Glutamatergic neuron (in vitro differentiated cells): ENCODE measurements at regions not wholly inside any gene's neighbourhood (a gene's known extent, or its start where the extent isn't known, plus 50 kb on each side); places are given as distances from the start of the nearest gene placed in this dataset.
"Not testable (repeated sequence)": the region's sequence is repeated elsewhere in the genome, so short reads cannot be mapped to it uniquely, and the experiment has no call there.

ENCODE experiments used
- DNase-seq: peaks from one replicate; pipeline ENCODE4 v3.0.0; 2022
- H3K27ac Mint-ChIP-seq: one replicate; pipeline ENCODE4 v1.8.0; 2020; ENCODE audit warnings: mild to moderate bottlenecking, mixed read lengths, inconsistent platforms; ENCODE audit not compliant: unreplicated experiment
- H3K27me3 Mint-ChIP-seq: one replicate; pipeline ENCODE4 v1.8.0; 2020; ENCODE audit warnings: mild to moderate bottlenecking, moderate library complexity, mixed read lengths, inconsistent platforms; ENCODE audit not compliant: unreplicated experiment
- H3K36me3 Mint-ChIP-seq: one replicate; pipeline ENCODE4 v1.8.0; 2020; ENCODE audit warnings: mild to moderate bottlenecking, mixed read lengths, inconsistent platforms; ENCODE audit not compliant: unreplicated experiment
- H3K4me1 Mint-ChIP-seq: one replicate; pipeline ENCODE4 v1.8.0; 2020; ENCODE audit warnings: mild to moderate bottlenecking, low read depth, mixed read lengths, inconsistent platforms; ENCODE audit not compliant: unreplicated experiment
- H3K4me3 Mint-ChIP-seq: one replicate; pipeline ENCODE4 v1.8.0; 2020; ENCODE audit warnings: mild to moderate bottlenecking, mixed read lengths, inconsistent platforms; ENCODE audit not compliant: unreplicated experiment
- H3K9me3 Mint-ChIP-seq: one replicate; pipeline ENCODE4 v1.8.0; 2020; ENCODE audit warnings: mild to moderate bottlenecking, moderate library complexity, mixed read lengths, inconsistent platforms; ENCODE audit not compliant: unreplicated experiment
- CTCF ChIP-seq: fragments of 200-600 bp; sonication (generic); IDR thresholded peaks from one replicate; pipeline ENCODE4 v1.5.0; 2021; ENCODE audit not compliant: partially characterized antibody, unreplicated experiment

- H3K4me3 Mint-ChIP-seq, result no peak overlapping the region
- no peak for DNase-seq
- H3K9me3 Mint-ChIP-seq, result peaks cover 3% of the 10 kb centered on the region
- no peak overlapping the region for H3K27ac Mint-ChIP-seq
- H3K36me3 Mint-ChIP-seq, result no peaks in the 10 kb centered on the region
- peaks cover 2% of the 10 kb centered on the region for H3K27me3 Mint-ChIP-seq
- TF ChIP-seq CTCF, result no peak
- H3K4me1 Mint-ChIP-seq, result peaks cover 14% of the 10 kb centered on the region
These were observed 66.7 kb upstream of the PRDM9 start for GRCh38 chr5:23440703-23441102.

- Mint-ChIP-seq H3K27ac (peak overlapping the region; percentile 80), H3K9me3 (peaks cover 3% of the 10 kb centered on the region), H3K4me1 (peaks cover 14% of the 10 kb centered on the region), H3K4me3 (peak overlapping the region; percentile 40), H3K36me3 (no peaks in the 10 kb centered on the region), H3K27me3 (peaks cover 2% of the 10 kb centered on the region)
- TF ChIP-seq CTCF, result no peak
- peak; percentile 26 for DNase-seq
These were observed 70.4 kb upstream of the PRDM9 start for GRCh38 chr5:23437011-23437410.

GRCh38 chr5:23433534-23434315 lies 73.7 kb upstream of the PRDM9 start:
- Mint-ChIP-seq H3K4me1 (peaks cover 14% of the 10 kb centered on the region), H3K27me3 (peaks cover 2% of the 10 kb centered on the region), H3K9me3 (peaks cover 3% of the 10 kb centered on the region), H3K36me3 (no peaks in the 10 kb centered on the region), H3K27ac (no peak overlapping the region), H3K4me3 (no peak overlapping the region)
- TF ChIP-seq CTCF, result no peak
- no peak for DNase-seq

GRCh38 chr5:23428705-23429104 lies 78.7 kb upstream of the PRDM9 start:
- TF ChIP-seq CTCF, result no peak
- Mint-ChIP-seq H3K4me1 (peaks cover 4% of the 10 kb centered on the region), H3K27ac (no peak overlapping the region), H3K27me3 (no peaks in the 10 kb centered on the region), H3K9me3 (no peaks in the 10 kb centered on the region), H3K4me3 (no peak overlapping the region), H3K36me3 (no peaks in the 10 kb centered on the region)
- DNase-seq, result no peak

GRCh38 chr5:23420214-23420613 lies 87.2 kb upstream of the PRDM9 start:
- not testable (repeated sequence) for DNase-seq, H3K4me3 Mint-ChIP-seq, H3K9me3 Mint-ChIP-seq, H3K4me1 Mint-ChIP-seq, H3K27me3 Mint-ChIP-seq, H3K36me3 Mint-ChIP-seq
- peak overlapping the region; percentile 84 for H3K27ac Mint-ChIP-seq
